ENCODE measurements at regions not wholly inside any gene's neighbourhood (a gene's known extent, or its start where the extent isn't known, plus 50 kb on each side); places are given as distances from the start of the nearest gene placed in this dataset.

DNA sequence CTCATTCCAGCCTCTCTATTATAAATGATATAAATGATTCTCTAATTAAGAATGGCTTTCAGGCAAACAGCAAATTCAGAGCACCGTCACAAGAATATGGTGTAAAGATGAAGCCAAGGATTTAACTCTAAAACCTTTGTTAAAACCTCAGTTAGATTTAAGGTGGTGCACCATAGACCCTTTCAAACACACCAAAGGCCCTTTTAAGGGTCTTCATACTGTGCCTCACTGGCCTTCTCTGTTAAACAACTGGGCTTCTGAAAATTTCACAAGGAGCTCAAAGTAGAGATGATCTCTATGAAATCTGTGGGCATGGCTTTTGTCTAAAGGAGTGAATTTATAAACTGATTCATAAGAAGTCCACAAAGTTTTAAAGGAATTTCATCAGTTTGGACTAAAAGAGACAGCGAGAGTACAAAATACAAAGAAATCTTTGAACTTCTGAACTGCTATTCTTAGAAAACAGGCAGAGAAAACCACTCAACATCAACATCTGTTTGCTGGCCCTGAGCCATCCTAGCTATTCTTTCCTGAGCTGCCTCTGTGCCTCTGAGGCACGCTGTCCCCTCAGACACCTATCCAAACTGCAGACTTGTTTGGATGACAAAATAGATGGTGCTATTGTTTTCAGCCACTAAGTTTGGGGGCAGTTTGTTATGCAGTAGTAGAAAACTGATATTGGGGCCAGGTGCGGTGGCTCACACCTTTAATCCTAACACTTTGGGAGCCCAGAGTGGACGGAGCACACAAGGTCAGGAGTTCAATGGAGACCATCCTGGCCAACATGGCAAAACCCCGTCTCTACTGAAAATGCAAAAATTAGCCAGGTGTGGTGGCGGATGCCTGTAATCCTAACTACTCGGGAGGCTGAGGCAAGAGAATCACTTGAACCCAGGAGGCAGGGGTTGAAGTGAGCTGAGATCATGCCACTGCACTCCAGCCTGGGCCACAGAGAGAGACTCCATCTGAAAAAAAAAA lies 72.9 kb upstream of the MYCN start:
- no peak for TF ChIP-seq POLR2A (IDR thresholded peaks at IDR 0.05; ENCODE audit: low read depth)
- TF ChIP-seq, protein P1, sequence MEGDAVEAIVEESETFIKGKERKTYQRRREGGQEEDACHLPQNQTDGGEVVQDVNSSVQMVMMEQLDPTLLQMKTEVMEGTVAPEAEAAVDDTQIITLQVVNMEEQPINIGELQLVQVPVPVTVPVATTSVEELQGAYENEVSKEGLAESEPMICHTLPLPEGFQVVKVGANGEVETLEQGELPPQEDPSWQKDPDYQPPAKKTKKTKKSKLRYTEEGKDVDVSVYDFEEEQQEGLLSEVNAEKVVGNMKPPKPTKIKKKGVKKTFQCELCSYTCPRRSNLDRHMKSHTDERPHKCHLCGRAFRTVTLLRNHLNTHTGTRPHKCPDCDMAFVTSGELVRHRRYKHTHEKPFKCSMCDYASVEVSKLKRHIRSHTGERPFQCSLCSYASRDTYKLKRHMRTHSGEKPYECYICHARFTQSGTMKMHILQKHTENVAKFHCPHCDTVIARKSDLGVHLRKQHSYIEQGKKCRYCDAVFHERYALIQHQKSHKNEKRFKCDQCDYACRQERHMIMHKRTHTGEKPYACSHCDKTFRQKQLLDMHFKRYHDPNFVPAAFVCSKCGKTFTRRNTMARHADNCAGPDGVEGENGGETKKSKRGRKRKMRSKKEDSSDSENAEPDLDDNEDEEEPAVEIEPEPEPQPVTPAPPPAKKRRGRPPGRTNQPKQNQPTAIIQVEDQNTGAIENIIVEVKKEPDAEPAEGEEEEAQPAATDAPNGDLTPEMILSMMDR (IDR thresholded peaks at IDR 0.05) = no peak
- TF ChIP-seq POLR2AphosphoS5 (IDR thresholded peaks at IDR 0.05) = no peak

Data from esophagus muscularis mucosa (tissue), 3 donors.